NB4 (cell line): ENCODE measurements at regions not wholly inside any gene's neighbourhood (a gene's known extent, or its start where the extent isn't known, plus 50 kb on each side); places are given as distances from the start of the nearest gene placed in this dataset.

Experiments
- POLR2A ChIP-seq: IDR thresholded peaks from 2 replicates; pipeline ENCODE4 v1.6.1; 2011; ENCODE audit warnings: mild to moderate bottlenecking; ENCODE audit not compliant: insufficient read length; ENCODE audit errors: extremely low read depth
- TF ChIP-seq, protein P1 (sequence below): IDR thresholded peaks from one replicate; pipeline ENCODE4 v1.5.1; 2012; ENCODE audit warnings: low read depth, low read length

DNA sequence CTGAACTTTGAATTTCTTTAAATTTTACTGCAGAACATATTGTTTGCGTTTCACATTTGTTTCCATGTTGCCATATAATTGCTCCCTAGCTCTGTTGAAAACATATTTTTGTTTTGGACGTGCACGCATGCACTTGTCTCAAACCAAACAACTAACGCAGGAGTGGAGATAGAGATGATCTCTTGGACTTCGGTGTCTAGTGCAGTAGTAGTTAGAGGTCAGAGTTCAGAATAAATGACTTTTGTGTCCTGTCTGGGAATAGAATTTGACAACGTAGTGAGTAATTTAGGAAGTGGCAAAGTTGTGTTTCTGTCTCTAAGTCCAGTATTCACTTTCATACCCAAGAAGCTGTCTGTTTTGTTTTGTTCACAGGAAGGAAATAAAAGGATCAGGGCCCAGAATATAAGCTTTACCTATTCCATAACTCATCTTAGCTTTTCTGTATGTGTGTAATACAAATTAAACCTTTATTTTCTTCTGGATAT lies 173.8 kb downstream of the AEBP2 start:
- TF ChIP-seq, protein P1, sequence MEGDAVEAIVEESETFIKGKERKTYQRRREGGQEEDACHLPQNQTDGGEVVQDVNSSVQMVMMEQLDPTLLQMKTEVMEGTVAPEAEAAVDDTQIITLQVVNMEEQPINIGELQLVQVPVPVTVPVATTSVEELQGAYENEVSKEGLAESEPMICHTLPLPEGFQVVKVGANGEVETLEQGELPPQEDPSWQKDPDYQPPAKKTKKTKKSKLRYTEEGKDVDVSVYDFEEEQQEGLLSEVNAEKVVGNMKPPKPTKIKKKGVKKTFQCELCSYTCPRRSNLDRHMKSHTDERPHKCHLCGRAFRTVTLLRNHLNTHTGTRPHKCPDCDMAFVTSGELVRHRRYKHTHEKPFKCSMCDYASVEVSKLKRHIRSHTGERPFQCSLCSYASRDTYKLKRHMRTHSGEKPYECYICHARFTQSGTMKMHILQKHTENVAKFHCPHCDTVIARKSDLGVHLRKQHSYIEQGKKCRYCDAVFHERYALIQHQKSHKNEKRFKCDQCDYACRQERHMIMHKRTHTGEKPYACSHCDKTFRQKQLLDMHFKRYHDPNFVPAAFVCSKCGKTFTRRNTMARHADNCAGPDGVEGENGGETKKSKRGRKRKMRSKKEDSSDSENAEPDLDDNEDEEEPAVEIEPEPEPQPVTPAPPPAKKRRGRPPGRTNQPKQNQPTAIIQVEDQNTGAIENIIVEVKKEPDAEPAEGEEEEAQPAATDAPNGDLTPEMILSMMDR: no peak
- no peak for TF ChIP-seq POLR2A
